ENCODE measurements at regions not wholly inside any gene's neighbourhood (a gene's known extent, or its start where the extent isn't known, plus 50 kb on each side); places are given as distances from the start of the nearest gene placed in this dataset.

DNA sequence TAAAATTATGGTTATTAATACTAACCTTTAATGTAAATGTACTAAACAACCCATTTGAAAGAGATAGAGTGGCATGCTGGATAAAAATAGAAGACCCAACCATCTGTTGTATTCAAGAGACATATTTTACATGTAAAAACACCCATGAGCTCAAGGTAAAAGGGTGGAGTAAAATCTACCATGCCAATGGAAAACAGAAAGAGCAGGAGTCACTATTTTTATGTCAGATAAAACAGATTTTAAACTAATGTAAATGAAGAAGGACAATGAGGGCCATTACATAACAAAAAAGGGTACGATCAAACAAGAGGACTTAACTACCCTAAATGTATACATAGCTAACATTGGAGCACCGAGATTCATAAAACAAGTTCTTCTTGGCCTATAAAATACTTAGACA is 66.3 kb downstream of the ITM2A start:
- DNase-seq (ENCODE audit: low read depth in 2 of 2), result no peak

- no peak for DNase-seq (ENCODE audit: low read depth in 2 of 2)
Observed at GRCh38 chrX:79290596-79290995, 76.5 kb downstream of the ITM2A start.

DNA sequence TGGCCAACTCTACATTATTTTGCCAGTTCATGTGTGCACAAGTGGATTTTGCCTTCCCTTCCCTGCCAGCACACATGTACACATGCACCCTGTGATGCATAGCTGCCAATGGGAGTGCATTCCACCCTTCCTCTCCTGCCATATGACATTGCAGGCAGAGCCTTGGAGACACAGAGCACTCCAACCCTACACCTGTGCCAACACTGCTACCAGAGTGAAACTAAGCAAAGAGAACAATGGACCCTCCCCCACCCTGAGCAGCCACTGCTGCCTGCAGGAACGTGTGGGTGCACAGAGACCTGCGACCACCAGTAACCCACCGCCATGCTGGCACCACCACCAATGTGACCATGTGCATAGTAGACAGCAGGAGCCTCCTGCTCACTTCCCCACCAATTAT is 78.4 kb downstream of the ITM2A start:
- no peak for DNase-seq (ENCODE audit: low read depth in 2 of 2)

- no peak for DNase-seq (ENCODE audit: low read depth in 2 of 2)
Observed at GRCh38 chrX:79287724-79288123, 79.4 kb downstream of the ITM2A start.

DNA sequence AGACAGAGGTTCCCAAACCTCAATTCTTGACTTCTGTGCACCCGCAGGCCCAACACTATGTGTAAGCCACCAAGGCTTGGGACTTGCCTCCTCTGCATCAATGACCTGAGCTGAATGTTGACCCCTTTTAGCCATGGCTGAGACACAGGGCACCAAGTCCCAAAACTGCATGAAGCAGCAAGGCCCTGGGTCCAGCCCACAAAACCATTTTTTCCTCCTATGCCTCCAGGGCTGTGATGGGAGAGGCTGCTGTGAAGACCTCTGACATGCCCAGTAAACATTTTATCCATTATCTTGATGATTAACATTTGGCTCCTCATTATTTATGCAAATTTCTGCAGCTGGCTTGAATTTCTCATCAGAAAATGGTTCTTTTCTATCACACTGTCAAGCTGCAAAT is 85.4 kb downstream of the ITM2A start:
- no peak for DNase-seq (ENCODE audit: low read depth in 2 of 2)

GRCh38 chrX:79270401-79270800 is 96.7 kb downstream of the ITM2A start:
- DNase-seq (ENCODE audit: low read depth in 2 of 2), result peak; percentile 33 to 59

DNA sequence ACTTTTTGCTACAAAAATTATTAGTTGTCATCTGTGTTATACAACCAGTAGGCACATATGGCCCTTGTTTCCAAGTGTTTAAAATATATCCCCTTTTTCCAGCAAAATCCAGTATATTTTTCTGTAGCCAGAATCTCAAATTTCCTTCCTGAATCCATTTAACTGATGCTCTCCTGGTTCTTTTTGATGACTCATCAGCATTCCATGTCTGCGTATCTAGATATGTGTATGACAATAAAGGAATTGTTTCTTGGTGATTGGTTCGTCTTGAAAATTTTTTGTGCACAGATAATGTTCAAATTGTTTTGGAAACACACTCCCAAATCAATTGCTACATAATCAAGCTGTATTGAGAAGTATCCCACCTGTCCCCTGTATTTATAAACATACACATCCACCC is 98.3 kb downstream of the ITM2A start:
- no peak for DNase-seq (ENCODE audit: low read depth in 2 of 2)

- no peak for DNase-seq (ENCODE audit: low read depth in 2 of 2)
Observed at GRCh38 chrX:79266702-79267101, 100.4 kb downstream of the ITM2A start.

- DNase-seq (ENCODE audit: low read depth in 2 of 2), result no peak
Observed at GRCh38 chrX:79263550-79263949, 103.6 kb downstream of the ITM2A start.

DNA sequence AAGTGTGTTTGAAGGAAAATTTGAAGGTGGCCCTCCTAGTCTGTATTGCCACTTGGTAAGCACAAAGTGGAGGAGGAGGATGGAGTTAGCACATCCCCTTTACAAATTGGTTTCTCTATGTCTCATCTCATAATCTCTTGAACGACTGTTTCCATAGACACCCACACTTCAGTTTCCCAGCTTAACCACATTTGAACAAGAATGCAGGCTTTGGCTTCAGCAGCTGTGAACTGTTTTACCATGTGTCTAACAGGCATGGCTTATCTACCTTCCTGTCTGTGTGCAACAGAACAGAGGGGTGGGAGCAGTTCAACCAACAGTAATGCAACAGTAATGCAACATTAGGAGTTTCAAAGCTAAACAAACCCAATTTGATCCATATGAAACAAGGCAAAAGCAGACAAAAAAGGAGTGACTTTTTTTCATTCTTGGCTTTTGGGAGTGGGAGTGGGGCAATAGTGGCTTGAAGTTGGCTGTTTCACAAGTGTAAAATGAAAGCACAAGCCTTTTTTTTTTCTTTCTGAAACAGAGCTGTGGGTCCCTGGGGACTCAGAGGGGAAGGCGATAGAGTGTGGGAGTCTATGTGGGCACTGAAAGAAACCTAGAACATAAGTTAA is 108.0 kb downstream of the ITM2A start:
- DNase-seq (ENCODE audit: low read depth in 2 of 2), result peak in 1 of 2 experiments; percentile 11

GRCh38 chrX:79243691-79244090 is 99.2 kb downstream of the GPR174 start:
- no peak for DNase-seq (ENCODE audit: low read depth in 2 of 2)

DNA sequence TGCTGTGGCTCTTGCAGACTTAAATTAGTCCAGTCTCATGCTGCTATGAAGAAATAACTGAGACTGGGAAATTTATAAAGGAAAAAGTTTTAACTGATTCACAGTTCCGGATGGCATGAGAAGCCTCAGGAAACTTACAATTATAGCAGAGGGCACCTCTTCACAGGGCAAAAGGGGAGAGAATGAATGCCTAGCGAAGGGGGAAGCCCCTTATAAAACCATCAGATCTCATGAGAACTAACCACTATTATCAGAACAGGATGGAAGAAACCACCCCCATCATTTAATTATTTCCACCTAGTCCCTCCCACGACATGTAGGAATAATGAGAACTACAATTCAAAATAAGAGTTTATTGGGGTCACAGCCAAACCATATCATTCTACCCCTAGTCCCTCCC is 91.4 kb downstream of the GPR174 start:
- DNase-seq (ENCODE audit: low read depth in 2 of 2), result no peak

DNA sequence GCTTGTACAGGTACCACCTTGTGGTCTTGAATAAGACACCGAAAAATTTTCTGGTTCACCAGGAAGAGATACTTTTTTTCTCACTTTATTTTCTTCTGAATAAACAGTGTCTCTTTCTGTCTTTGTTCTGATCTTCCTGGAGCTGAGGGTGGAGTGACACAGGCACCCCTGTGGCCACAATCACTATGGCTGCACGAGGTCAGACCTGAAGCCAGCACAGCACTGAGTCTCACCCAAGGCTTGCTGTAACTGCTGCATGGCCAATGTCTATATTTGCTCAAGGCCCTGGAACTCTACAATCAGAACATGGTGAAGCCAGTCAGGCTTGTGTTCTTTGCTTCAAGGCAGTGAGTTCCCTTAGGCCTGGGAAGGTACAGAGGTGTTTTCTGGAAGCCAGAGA is 87.2 kb downstream of the GPR174 start:
- no peak for DNase-seq (ENCODE audit: low read depth in 2 of 2)

Data from stimulated activated CD4-positive, alpha-beta T cell treated with anti-CD3 and anti-CD28 coated beads, Interleukin-12 subunit alpha, Interleukin-12 subunit beta, amount 100 ng/mL, for 24 hours (primary cell).